Osteoblast (primary cell): ENCODE measurements at regions not wholly inside any gene's neighbourhood (a gene's known extent, or its start where the extent isn't known, plus 50 kb on each side); places are given as distances from the start of the nearest gene placed in this dataset.

ENCODE experiments used
- DNase-seq: peaks from one replicate; pipeline ENCODE4 v3.0.0; 2011; ENCODE audit warnings: low spot score, mixed read lengths; ENCODE audit not compliant: insufficient read length; ENCODE audit errors: missing footprints
- H2AFZ ChIP-seq: 2 replicates; pipeline ENCODE4 v1.6.0; 2011; ENCODE audit warnings: mild to moderate bottlenecking, low read length
- H3K27ac ChIP-seq: 2 replicates; pipeline ENCODE4 v1.5.1; 2011; ENCODE audit warnings: mild to moderate bottlenecking, low read depth, low read length, moderate library complexity
- H3K27me3 ChIP-seq: 2 replicates; pipeline ENCODE4 v1.6.0; 2012; ENCODE audit warnings: mild to moderate bottlenecking, control low read depth, inconsistent platforms, low read length, moderate library complexity; ENCODE audit not compliant: insufficient read depth
- H3K36me3 ChIP-seq: 2 replicates; pipeline ENCODE4 v1.5.1; 2011; ENCODE audit warnings: mild to moderate bottlenecking, low read length, control low read depth, moderate library complexity; ENCODE audit not compliant: insufficient read depth
- H3K4me1 ChIP-seq: 2 replicates; pipeline ENCODE4 v1.5.1; 2011; ENCODE audit warnings: mild to moderate bottlenecking, low read length, control low read depth, moderate library complexity; ENCODE audit not compliant: insufficient read depth
- H3K4me2 ChIP-seq: 2 replicates; pipeline ENCODE4 v1.6.0; 2011; ENCODE audit warnings: mild to moderate bottlenecking, low read length; ENCODE audit not compliant: insufficient read depth
- H3K4me3 ChIP-seq: fragments of 200-600 bp; sonication (generic); 3 replicates; pipeline ENCODE4 v1.5.1; 2012; ENCODE audit warnings: mild to moderate bottlenecking, low read length, inconsistent platforms; ENCODE audit not compliant: insufficient read depth
- H3K79me2 ChIP-seq: 2 replicates; pipeline ENCODE4 v1.6.0; 2012; ENCODE audit warnings: mild to moderate bottlenecking, low read length, control low read depth, inconsistent platforms; ENCODE audit not compliant: insufficient read depth
- H3K9me3 ChIP-seq: 2 replicates; pipeline ENCODE4 v1.5.1; 2011; ENCODE audit warnings: low read depth, low read length, control low read depth
- H4K20me1 ChIP-seq: 2 replicates; pipeline ENCODE4 v1.6.0; 2012; ENCODE audit warnings: mild to moderate bottlenecking, low read length, control low read depth; ENCODE audit not compliant: insufficient read depth
- TF ChIP-seq, protein P1 (sequence below): IDR thresholded peaks from 2 replicates; pipeline ENCODE4 v1.5.1; 2011; ENCODE audit warnings: mild to moderate bottlenecking, low read depth, low read length, moderate library complexity; ENCODE audit errors: extremely low read depth

DNA sequence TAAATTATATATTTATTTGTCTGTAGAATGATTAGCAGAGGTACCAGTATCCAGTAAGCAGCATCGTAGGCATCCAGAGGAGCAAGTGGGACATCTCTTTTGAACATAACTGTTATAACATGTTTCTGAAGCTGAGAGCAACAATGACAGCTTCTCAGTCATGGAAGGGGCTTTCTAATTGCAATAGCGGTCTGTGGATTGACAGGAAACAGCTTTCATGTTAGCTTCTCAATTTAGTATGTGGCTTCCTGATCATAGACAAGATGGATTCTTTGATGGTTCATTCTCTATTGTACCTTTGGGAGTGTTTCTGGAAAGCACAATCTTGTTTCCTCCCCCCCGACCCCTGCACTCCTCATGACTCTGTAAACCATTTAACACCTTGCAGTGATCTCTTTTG is 434.6 kb upstream of the GNPDA2 start:
- no peaks in the 10 kb centered on the region for H3K36me3 ChIP-seq
- H2AFZ ChIP-seq = no peak overlapping the region
- no peaks in the 10 kb centered on the region for H3K79me2 ChIP-seq
- no peaks in the 10 kb centered on the region for H3K9me3 ChIP-seq
- no peaks in the 10 kb centered on the region for H3K27me3 ChIP-seq
- TF ChIP-seq, protein P1, sequence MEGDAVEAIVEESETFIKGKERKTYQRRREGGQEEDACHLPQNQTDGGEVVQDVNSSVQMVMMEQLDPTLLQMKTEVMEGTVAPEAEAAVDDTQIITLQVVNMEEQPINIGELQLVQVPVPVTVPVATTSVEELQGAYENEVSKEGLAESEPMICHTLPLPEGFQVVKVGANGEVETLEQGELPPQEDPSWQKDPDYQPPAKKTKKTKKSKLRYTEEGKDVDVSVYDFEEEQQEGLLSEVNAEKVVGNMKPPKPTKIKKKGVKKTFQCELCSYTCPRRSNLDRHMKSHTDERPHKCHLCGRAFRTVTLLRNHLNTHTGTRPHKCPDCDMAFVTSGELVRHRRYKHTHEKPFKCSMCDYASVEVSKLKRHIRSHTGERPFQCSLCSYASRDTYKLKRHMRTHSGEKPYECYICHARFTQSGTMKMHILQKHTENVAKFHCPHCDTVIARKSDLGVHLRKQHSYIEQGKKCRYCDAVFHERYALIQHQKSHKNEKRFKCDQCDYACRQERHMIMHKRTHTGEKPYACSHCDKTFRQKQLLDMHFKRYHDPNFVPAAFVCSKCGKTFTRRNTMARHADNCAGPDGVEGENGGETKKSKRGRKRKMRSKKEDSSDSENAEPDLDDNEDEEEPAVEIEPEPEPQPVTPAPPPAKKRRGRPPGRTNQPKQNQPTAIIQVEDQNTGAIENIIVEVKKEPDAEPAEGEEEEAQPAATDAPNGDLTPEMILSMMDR = no peak
- no peaks in the 10 kb centered on the region for H4K20me1 ChIP-seq
- no peak overlapping the region for H3K27ac ChIP-seq
- H3K4me3 ChIP-seq = no peak overlapping the region
- H3K4me2 ChIP-seq = no peak overlapping the region
- H3K4me1 ChIP-seq = no peaks in the 10 kb centered on the region
- DNase-seq = no peak

DNA sequence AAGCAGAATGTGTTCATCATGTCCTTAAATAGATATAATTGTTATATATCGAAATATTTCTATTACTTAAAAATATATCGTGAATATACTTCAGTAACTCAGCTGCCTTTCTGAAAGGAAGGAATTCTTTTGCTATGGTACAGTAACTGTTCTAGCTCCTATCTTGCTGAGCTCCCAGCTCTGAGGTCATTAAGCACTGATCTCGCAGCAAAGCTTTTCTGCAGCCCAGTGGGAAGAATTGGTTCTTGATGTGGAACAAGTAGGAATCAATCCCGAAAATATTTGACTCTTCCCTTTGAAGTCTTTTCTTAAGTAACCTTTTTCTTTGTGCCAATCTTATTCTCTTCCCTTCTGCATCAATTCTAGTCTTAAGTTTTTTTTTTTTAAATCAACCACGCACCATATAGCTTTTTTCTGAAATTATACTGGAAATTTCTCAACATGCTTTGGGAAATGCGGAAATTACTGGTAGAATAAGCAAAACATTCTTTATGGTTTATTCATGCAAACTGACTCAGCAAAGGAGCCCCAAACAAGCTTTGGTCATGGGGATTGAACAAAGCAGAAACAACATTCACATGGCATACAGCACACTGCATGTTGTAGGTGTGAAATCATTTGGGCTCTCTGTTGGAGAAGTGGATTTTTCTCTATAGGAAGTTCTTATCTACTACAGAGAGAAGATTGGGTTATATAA is 428.9 kb upstream of the GNPDA2 start:
- TF ChIP-seq, protein P1 = no peak
- Histone ChIP-seq H3K36me3 (no peaks in the 10 kb centered on the region), H3K79me2 (no peaks in the 10 kb centered on the region), H3K4me1 (no peaks in the 10 kb centered on the region), H3K27me3 (no peaks in the 10 kb centered on the region), H4K20me1 (no peaks in the 10 kb centered on the region), H3K4me3 (no peak overlapping the region), H3K27ac (no peak overlapping the region), H3K9me3 (no peaks in the 10 kb centered on the region), H2AFZ (no peak overlapping the region), H3K4me2 (no peak overlapping the region)
- DNase-seq = no peak

DNA sequence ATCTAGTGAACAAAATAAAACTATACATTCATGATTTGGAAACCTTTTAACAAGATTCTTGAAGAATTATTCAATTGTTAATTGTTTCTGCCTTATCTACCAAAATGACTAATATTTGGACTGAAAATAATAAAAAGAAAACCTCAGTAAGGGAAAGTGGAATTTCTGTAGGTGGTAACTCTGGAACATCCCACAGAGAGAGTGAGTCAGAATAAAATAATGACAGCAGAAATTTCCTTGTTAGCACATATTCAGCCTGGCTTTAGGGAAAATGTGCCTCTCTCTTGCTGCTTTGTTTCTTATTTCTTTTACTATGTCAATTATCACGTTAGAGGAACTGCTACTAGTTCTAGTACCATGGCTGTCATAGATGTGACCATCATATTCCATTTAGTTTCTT is 421.5 kb upstream of the GNPDA2 start:
- Histone ChIP-seq H3K4me2 (no peak overlapping the region), H3K9me3 (no peaks in the 10 kb centered on the region), H3K4me3 (no peak overlapping the region), H4K20me1 (no peaks in the 10 kb centered on the region), H3K79me2 (no peaks in the 10 kb centered on the region), H3K27ac (no peak overlapping the region), H3K4me1 (no peaks in the 10 kb centered on the region), H3K27me3 (no peaks in the 10 kb centered on the region), H2AFZ (no peak overlapping the region), H3K36me3 (no peaks in the 10 kb centered on the region)
- TF ChIP-seq, protein P1 = no peak
- DNase-seq = no peak

DNA sequence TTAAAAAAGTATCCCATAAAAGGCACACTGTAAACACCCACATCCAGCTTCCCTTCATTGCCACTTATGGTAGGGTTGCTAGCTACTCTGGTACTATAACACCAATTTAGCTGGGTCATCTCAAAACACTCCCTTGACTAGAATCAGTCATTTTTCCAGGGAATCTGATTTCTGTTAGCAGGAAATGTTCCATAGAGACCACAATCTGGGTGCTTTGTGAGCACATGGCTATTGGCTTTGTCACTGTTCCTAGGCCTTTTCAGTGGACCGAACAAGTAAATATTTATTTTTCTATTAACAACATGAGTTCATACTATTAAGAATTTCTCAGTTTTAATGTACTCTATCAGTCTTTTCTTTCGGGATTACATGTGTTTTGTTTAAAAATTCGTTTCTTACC is 404.7 kb upstream of the GNPDA2 start:
- Histone ChIP-seq H3K9me3 (peaks cover 7% of the 10 kb centered on the region), H3K4me1 (no peaks in the 10 kb centered on the region), H3K79me2 (no peaks in the 10 kb centered on the region), H3K4me2 (no peak overlapping the region), H3K27ac (no peak overlapping the region), H3K36me3 (no peaks in the 10 kb centered on the region), H2AFZ (no peak overlapping the region), H4K20me1 (no peaks in the 10 kb centered on the region), H3K4me3 (no peak overlapping the region), H3K27me3 (no peaks in the 10 kb centered on the region)
- DNase-seq = no peak
- TF ChIP-seq, protein P1 = no peak
